NOMO-1 treated with DMSO at 0.1 percent for 48 hours (cell line): ENCODE measurements at regions not wholly inside any gene's neighbourhood (a gene's known extent, or its start where the extent isn't known, plus 50 kb on each side); places are given as distances from the start of the nearest gene placed in this dataset.
"Not testable (repeated sequence)": the region's sequence is repeated elsewhere in the genome, so short reads cannot be mapped to it uniquely, and the experiment has no call there.

Experiments
- DNase-seq: peaks from one replicate; lab custom pipeline; 2025; ENCODE audit not compliant: unreplicated experiment; lab: John Stamatoyannopoulos, UW

- DNase-seq = no peak
Observed at GRCh38 chr15:37397266-37398022, 297.1 kb upstream of the MEIS2 start.

- DNase-seq = no peak
Observed at GRCh38 chr15:37416103-37416502, 315.8 kb upstream of the MEIS2 start.

- no peak for DNase-seq
Observed at GRCh38 chr15:37425541-37425940, 325.2 kb upstream of the MEIS2 start.

- not testable (repeated sequence) for DNase-seq
Observed at GRCh38 chr15:37427393-37427792, 327.0 kb upstream of the MEIS2 start.

- DNase-seq = no peak
Observed at GRCh38 chr15:37446921-37447320, 346.6 kb upstream of the MEIS2 start.

- no peak for DNase-seq
Observed at GRCh38 chr15:37452498-37452897, 352.1 kb upstream of the MEIS2 start.

GRCh38 chr15:37480482-37480881 lies 380.1 kb upstream of the MEIS2 start:
- no peak for DNase-seq

GRCh38 chr15:37481126-37481525 lies 380.8 kb upstream of the MEIS2 start:
- DNase-seq = no peak

GRCh38 chr15:37483779-37484178 lies 383.4 kb upstream of the MEIS2 start:
- DNase-seq = no peak

- no peak for DNase-seq
Observed at GRCh38 chr15:37485056-37485455, 384.7 kb upstream of the MEIS2 start.

GRCh38 chr15:37490707-37491106 lies 390.4 kb upstream of the MEIS2 start:
- no peak for DNase-seq

- no peak for DNase-seq
Observed at GRCh38 chr15:37516621-37517020, 416.3 kb upstream of the MEIS2 start.

- DNase-seq = no peak
Observed at GRCh38 chr15:37517191-37517895, 417.0 kb upstream of the MEIS2 start.

- no peak for DNase-seq
Observed at GRCh38 chr15:37518436-37518835, 416.0 kb upstream of the TMCO5A start.

GRCh38 chr15:37520026-37520425 lies 414.4 kb upstream of the TMCO5A start:
- DNase-seq = no peak

- DNase-seq = no peak
Observed at GRCh38 chr15:37520882-37521281, 413.6 kb upstream of the TMCO5A start.

GRCh38 chr15:37524601-37525000 lies 409.8 kb upstream of the TMCO5A start:
- DNase-seq = no peak

- DNase-seq = no peak
Observed at GRCh38 chr15:37528432-37528831, 406.0 kb upstream of the TMCO5A start.

- DNase-seq = no peak
Observed at GRCh38 chr15:37536967-37537605, 397.4 kb upstream of the TMCO5A start.

GRCh38 chr15:37537802-37538201 lies 396.6 kb upstream of the TMCO5A start:
- no peak for DNase-seq

GRCh38 chr15:37548116-37548515 lies 386.3 kb upstream of the TMCO5A start:
- no peak for DNase-seq

GRCh38 chr15:37550360-37551024 lies 383.9 kb upstream of the TMCO5A start:
- DNase-seq = no peak
